ENCODE measurements at regions not wholly inside any gene's neighbourhood (a gene's known extent, or its start where the extent isn't known, plus 50 kb on each side); places are given as distances from the start of the nearest gene placed in this dataset.

- TF ChIP-seq CTCF (IDR thresholded peaks at IDR 0.05) (no peak), POLR2A (IDR thresholded peaks at IDR 0.05) (no peak)
These were observed 637.5 kb downstream of the MBD2 start for GRCh38 chr18:53586923-53587322.

Data from prostate gland (tissue), 2 donors.